Small intestine (tissue), 7 donors: ENCODE measurements at regions not wholly inside any gene's neighbourhood (a gene's known extent, or its start where the extent isn't known, plus 50 kb on each side); places are given as distances from the start of the nearest gene placed in this dataset.

Experiments used
- DNase-seq, 2 donors: peaks; one replicate each; pipeline versions ENCODE4 v3.0.0 to v3.0.0-alpha.2; 2013
- FAIRE-seq: peaks from 2 replicates; lab custom pipeline; 2012; peaks lifted over from hg19 to GRCh38; lab: Jason Lieb, UNC
- H3K27ac ChIP-seq, 3 donors: one replicate each; pipeline ENCODE4 v1.5.1; 2013; ENCODE audit warnings: low read length in 2 of 3, mild to moderate bottlenecking in 2 of 3, control low read depth in 1 of 3, inconsistent platforms in 1 of 3, low read depth in 1 of 3, moderate library complexity in 1 of 3
- H3K27me3 ChIP-seq, 3 donors: one replicate each; pipeline ENCODE4 v1.6.1; 2013; ENCODE audit warnings: low read length in 3 of 3, inconsistent platforms in 1 of 3; ENCODE audit not compliant: control insufficient read depth in 3 of 3, insufficient read depth in 3 of 3
- H3K36me3 ChIP-seq, 3 donors: one replicate each; pipeline ENCODE4 v1.6.1; 2013; ENCODE audit warnings: low read length in 3 of 3, inconsistent platforms in 1 of 3, low read depth in 1 of 3, mild to moderate bottlenecking in 1 of 3, moderate library complexity in 1 of 3; ENCODE audit not compliant: control insufficient read depth in 3 of 3, insufficient read depth in 2 of 3
- H3K4me1 ChIP-seq, 3 donors: one replicate each; pipeline ENCODE4 v1.6.1; 2013; ENCODE audit warnings: low read length in 2 of 3, inconsistent platforms in 1 of 3, low read depth in 1 of 3, mild to moderate bottlenecking in 1 of 3, moderate library complexity in 1 of 3; ENCODE audit not compliant: control insufficient read depth in 3 of 3, insufficient read depth in 2 of 3
- H3K4me3 ChIP-seq, 3 donors: one replicate each; pipeline ENCODE4 v1.5.1; 2013; ENCODE audit warnings: low read length in 3 of 3, control low read depth in 1 of 3, inconsistent platforms in 1 of 3, low read depth in 1 of 3, mild to moderate bottlenecking in 1 of 3, moderate library complexity in 1 of 3
- H3K9me3 ChIP-seq, 2 donors: one replicate each; pipeline ENCODE4 v1.6.1; 2013; ENCODE audit warnings: low read depth in 1 of 2, low read length in 1 of 2; ENCODE audit not compliant: control insufficient read depth in 2 of 2, insufficient read depth in 1 of 2
- WGBS, 3 donors: extraction: QIAGEN DNeasy Blood & Tissue Kit; methylation state at CpG; one replicate each; pipeline ENCODE4 v1.1.7; 2013; 5-methylcytosine and 5-hydroxymethylcytosine counted together
- donor health status: healthy with polysubstance abuse.
- donor health status: control.
- donor health status: control.
- donor health status: Bipolar disorder and iron deficiency.
- donor health status: healthy.

- no peaks in the 10 kb centered on the region for H3K27me3 ChIP-seq
- WGBS, 3 donors: 74 to 79% (median 77%) methylated on average over 4 of the region's 4 CpGs
- H3K9me3 ChIP-seq: peaks cover 0 to 2% of the 10 kb centered on the region in 2 donors
- no peak overlapping the region for H3K4me3 ChIP-seq
- no peaks in the 10 kb centered on the region for H3K36me3 ChIP-seq
- DNase-seq: no peak
- no peaks in the 10 kb centered on the region for H3K4me1 ChIP-seq
- H3K27ac ChIP-seq: no peak overlapping the region
- FAIRE-seq: no peak
Observed at GRCh38 chr3:67809370-67809935, 155.0 kb upstream of the SUCLG2 start.

GRCh38 chr3:67808906-67809305 is 154.5 kb upstream of the SUCLG2 start:
- no peaks in the 10 kb centered on the region for H3K4me1 ChIP-seq
- FAIRE-seq (no peak), DNase-seq (no peak)
- no peak overlapping the region for H3K27ac ChIP-seq
- peaks cover 0 to 7% of the 10 kb centered on the region in 2 donors for H3K9me3 ChIP-seq
- no peaks in the 10 kb centered on the region for H3K27me3 ChIP-seq
- H3K4me3 ChIP-seq: no peak overlapping the region
- H3K36me3 ChIP-seq: no peaks in the 10 kb centered on the region
- 68 to 76% (median 75%) methylated on average over 3 of the region's 3 CpGs for WGBS, 3 donors

- H3K4me1 ChIP-seq: no peaks in the 10 kb centered on the region
- H3K9me3 ChIP-seq: peaks cover 0 to 12% of the 10 kb centered on the region in 2 donors
- DNase-seq (no peak), FAIRE-seq (no peak)
- H3K27ac ChIP-seq: no peak overlapping the region
- no peaks in the 10 kb centered on the region for H3K36me3 ChIP-seq
- no peaks in the 10 kb centered on the region for H3K27me3 ChIP-seq
- H3K4me3 ChIP-seq: no peak overlapping the region
- WGBS, 3 donors: 85 to 95% (median 90%) methylated on average over 3 of the region's 3 CpGs
Observed at GRCh38 chr3:67804578-67804977, 150.2 kb upstream of the SUCLG2 start.

GRCh38 chr3:67804089-67804488 is 149.7 kb upstream of the SUCLG2 start:
- Histone ChIP-seq H3K9me3 (peaks cover 0 to 12% of the 10 kb centered on the region in 2 donors), H3K36me3 (no peaks in the 10 kb centered on the region), H3K27me3 (no peaks in the 10 kb centered on the region), H3K27ac (no peak overlapping the region), H3K4me1 (no peaks in the 10 kb centered on the region), H3K4me3 (no peak overlapping the region)
- FAIRE-seq: no peak
- WGBS, 3 donors: 86 to 90% (median 86%) methylated on average over 2 of the region's 2 CpGs
- no peak for DNase-seq

GRCh38 chr3:67798412-67798811 is 144.0 kb upstream of the SUCLG2 start:
- DNase-seq (no peak), FAIRE-seq (no peak)
- Histone ChIP-seq H3K9me3 (peaks cover 0 to 4% of the 10 kb centered on the region in 2 donors), H3K27me3 (no peaks in the 10 kb centered on the region), H3K27ac (no peak overlapping the region), H3K36me3 (no peaks in the 10 kb centered on the region), H3K4me3 (no peak overlapping the region), H3K4me1 (no peaks in the 10 kb centered on the region)
- WGBS, 3 donors: 44 to 51% (median 50%) methylated on average over 1 of the region's 1 CpG

- Histone ChIP-seq H3K4me3 (no peak overlapping the region), H3K27ac (no peak overlapping the region), H3K4me1 (no peaks in the 10 kb centered on the region), H3K9me3 (no peaks in the 10 kb centered on the region), H3K27me3 (no peaks in the 10 kb centered on the region), H3K36me3 (no peaks in the 10 kb centered on the region)
- WGBS, 3 donors: 39 to 70% (median 55%) methylated on average over 5 of the region's 5 CpGs
- FAIRE-seq (no peak), DNase-seq (no peak)
Observed at GRCh38 chr3:67791620-67792019, 137.2 kb upstream of the SUCLG2 start.

GRCh38 chr3:67790043-67790442 is 135.6 kb upstream of the SUCLG2 start:
- no peak for FAIRE-seq
- no peaks in the 10 kb centered on the region for H3K36me3 ChIP-seq
- peak; percentile 62 to 66 for DNase-seq
- H3K4me3 ChIP-seq: no peak overlapping the region
- H3K27me3 ChIP-seq: no peaks in the 10 kb centered on the region
- WGBS, 3 donors: 34 to 55% (median 54%) methylated on average over 2 of the region's 2 CpGs
- H3K4me1 ChIP-seq: no peaks in the 10 kb centered on the region
- peaks cover 0 to 1% of the 10 kb centered on the region in 2 donors for H3K9me3 ChIP-seq
- H3K27ac ChIP-seq: no peak overlapping the region

- DNase-seq (no peak), FAIRE-seq (no peak)
- no peak overlapping the region for H3K27ac ChIP-seq
- peaks cover 0 to 4% of the 10 kb centered on the region in 2 donors for H3K9me3 ChIP-seq
- H3K4me1 ChIP-seq: no peaks in the 10 kb centered on the region
- 85 to 93% (median 86%) methylated on average over 6 of the region's 6 CpGs for WGBS, 3 donors
- no peak overlapping the region for H3K4me3 ChIP-seq
- H3K36me3 ChIP-seq: no peaks in the 10 kb centered on the region
- no peaks in the 10 kb centered on the region for H3K27me3 ChIP-seq
Observed at GRCh38 chr3:67788396-67788795, 134.0 kb upstream of the SUCLG2 start.
